ENCODE measurements at regions not wholly inside any gene's neighbourhood (a gene's known extent, or its start where the extent isn't known, plus 50 kb on each side); places are given as distances from the start of the nearest gene placed in this dataset.

- TF ChIP-seq EZH2 (IDR thresholded peaks at IDR 0.05; ENCODE audit: insufficient read depth, poor library complexity, severe bottlenecking) (no peak), EZH2phosphoT487 (IDR thresholded peaks at IDR 0.05; ENCODE audit: insufficient read depth, low read depth) (no peak)
Measured at GRCh38 chr4:122552898-122553297, 68.0 kb downstream of the IL21 start.
